GM12874 (cell line): ENCODE measurements at regions not wholly inside any gene's neighbourhood (a gene's known extent, or its start where the extent isn't known, plus 50 kb on each side); places are given as distances from the start of the nearest gene placed in this dataset.

ENCODE experiments used
- CTCF ChIP-seq: IDR thresholded peaks from 2 replicates; pipeline ENCODE4 v1.5.1; 2011; ENCODE audit warnings: low read depth, mild to moderate bottlenecking, control low read depth, low read length, moderate library complexity; ENCODE audit not compliant: insufficient read depth

GRCh38 chr3:135633078-135633477 lies 332.4 kb upstream of the PPP2R3A start:
- TF ChIP-seq CTCF: no peak

- no peak for TF ChIP-seq CTCF
Observed at GRCh38 chr3:135636596-135636995, 328.9 kb upstream of the PPP2R3A start.

- no peak for TF ChIP-seq CTCF
Observed at GRCh38 chr3:135637013-135637412, 328.5 kb upstream of the PPP2R3A start.

GRCh38 chr3:135641761-135642160 lies 323.8 kb upstream of the PPP2R3A start:
- TF ChIP-seq CTCF: no peak

GRCh38 chr3:135645541-135645940 lies 320.0 kb upstream of the PPP2R3A start:
- TF ChIP-seq CTCF: no peak

GRCh38 chr3:135646873-135647272 lies 318.7 kb upstream of the PPP2R3A start:
- no peak for TF ChIP-seq CTCF

- no peak for TF ChIP-seq CTCF
Observed at GRCh38 chr3:135649361-135649760, 316.2 kb upstream of the PPP2R3A start.

- TF ChIP-seq CTCF: no peak
Observed at GRCh38 chr3:135650309-135650708, 315.2 kb upstream of the PPP2R3A start.
